T-cell (primary cell): ENCODE measurements at regions not wholly inside any gene's neighbourhood (a gene's known extent, or its start where the extent isn't known, plus 50 kb on each side); places are given as distances from the start of the nearest gene placed in this dataset.

Experiments
- ATAC-seq, 4 experiments: fragments of 200-7000 bp in 3 of 4; fragments of 150-1000 bp in 1 of 4; cut with Tn5 transposase; replicated peaks in 1 of 4; 1 replicate in 3 of 4; 2 replicates in 1 of 4; pipeline ENCODE4 v1.10.0; 2021; ENCODE audit warnings: moderate library complexity in 3 of 4, mild to moderate bottlenecking in 2 of 4, moderate number of reproducible peaks in 1 of 4
- CTCF ChIA-PET, 2 donors: fragments of 300-600 bp; sonication (Branson Sonifier 250); formaldehyde crosslinking; loops; one replicate each; lab custom pipeline; 2022; ENCODE audit warnings: antibody characterized with exemption in 2 of 2; lab: Charles Lee
- POLR2A ChIA-PET, 2 donors: fragments of 300-600 bp; sonication (Branson Sonifier 250); formaldehyde crosslinking; loops; one replicate each; lab custom pipeline; 2022; ENCODE audit warnings: antibody characterized with exemption in 2 of 2; lab: Charles Lee
- DNase-seq, 35 experiments: peaks; one replicate each; pipeline versions ENCODE4 v3.0.0 to v3.0.0-alpha.2; 2013 to 2023
- H3K27ac ChIP-seq: one replicate; pipeline ENCODE4 v1.5.1; 2013; ENCODE audit warnings: low read length
- H3K27me3 ChIP-seq, 2 experiments: replicated peaks in 1 of 2; 1 replicate in 1 of 2; 2 replicates in 1 of 2; pipeline versions ENCODE4 v1.6.1 to v1.7.0; 2013; ENCODE audit warnings: low read length in 1 of 2, mixed read lengths in 1 of 2; ENCODE audit not compliant: control insufficient read depth in 2 of 2, insufficient read depth in 2 of 2; ENCODE audit errors: extremely low read depth in 1 of 2
- H3K36me3 ChIP-seq, 2 donors: 1 replicate in 1 of 2; 2 replicates in 1 of 2; pipeline versions ENCODE4 v1.6.1 to v1.7.0; 2013; ENCODE audit warnings: low read length in 1 of 2; ENCODE audit not compliant: control insufficient read depth in 2 of 2, insufficient read depth in 1 of 2; ENCODE audit errors: extremely low read depth in 1 of 2
- H3K4me1 ChIP-seq, 2 experiments: 1 replicate in 1 of 2; 2 replicates in 1 of 2; pipeline versions ENCODE4 v1.6.1 to v1.7.0; 2013; ENCODE audit warnings: low read length in 2 of 2, mixed read lengths in 1 of 2; ENCODE audit not compliant: insufficient read depth in 2 of 2, control insufficient read depth in 1 of 2; ENCODE audit errors: extremely low read depth in 1 of 2
- H3K4me3 ChIP-seq, 2 donors: 1 replicate in 1 of 2; 2 replicates in 1 of 2; pipeline versions ENCODE4 v1.5.1 to v1.7.0; 2013; ENCODE audit warnings: mild to moderate bottlenecking in 2 of 2, low read length in 1 of 2, moderate library complexity in 1 of 2; ENCODE audit not compliant: control insufficient read depth in 1 of 2; ENCODE audit errors: extremely low read depth in 1 of 2
- H3K9me3 ChIP-seq: 2 replicates; pipeline ENCODE4 v1.7.0; 2013
- H3K27ac Mint-ChIP-seq, 2 donors: one replicate each; pipeline ENCODE4 v1.8.0; 2020 to 2021; ENCODE audit warnings: mild to moderate bottlenecking in 2 of 2, mixed read lengths in 2 of 2
- H3K27me3 Mint-ChIP-seq, 2 donors: one replicate each; pipeline ENCODE4 v1.8.0; 2021 to 2022; ENCODE audit warnings: mixed read lengths in 2 of 2
- H3K36me3 Mint-ChIP-seq: one replicate; pipeline ENCODE4 v1.8.0; 2021; ENCODE audit warnings: mixed read lengths
- H3K4me1 Mint-ChIP-seq, 3 donors: one replicate each; pipeline ENCODE4 v1.8.0; 2020 to 2022; ENCODE audit warnings: mixed read lengths in 3 of 3, mild to moderate bottlenecking in 1 of 3
- H3K4me3 Mint-ChIP-seq, 3 donors: one replicate each; pipeline ENCODE4 v1.8.0; 2020 to 2022; ENCODE audit warnings: mild to moderate bottlenecking in 3 of 3, mixed read lengths in 3 of 3, moderate library complexity in 3 of 3
- H3K9me3 Mint-ChIP-seq, 3 donors: one replicate each; pipeline ENCODE4 v1.8.0; 2020 to 2022; ENCODE audit warnings: mixed read lengths in 3 of 3
- WGBS: methylation state at CpG from one replicate; pipeline ENCODE4 v1.1.5; 2013; ENCODE audit warnings: missing lambda C conversion rate; ENCODE audit not compliant: insufficient coverage; 5-methylcytosine and 5-hydroxymethylcytosine counted together

GRCh38 chr13:21823949-21824348, 153.1 kb downstream of the FGF9 start:
- no peak overlapping the region for H3K27ac Mint-ChIP-seq
- H3K27me3 Mint-ChIP-seq: peaks cover 4 to 5% of the 10 kb centered on the region in 2 donors
- H3K4me3 ChIP-seq: no peak overlapping the region
- ATAC-seq (no peak), DNase-seq (no peak)
- POLR2A ChIA-PET: no interaction called here
- CTCF ChIA-PET: no interaction called here
- H3K36me3 ChIP-seq: no peaks in the 10 kb centered on the region
- peaks cover 0 to 4% of the 10 kb centered on the region in 2 experiments for H3K27me3 ChIP-seq
- no peak overlapping the region for H3K27ac ChIP-seq
- H3K4me1 Mint-ChIP-seq: no peaks in the 10 kb centered on the region
- H3K9me3 Mint-ChIP-seq: no peaks in the 10 kb centered on the region
- no peak overlapping the region for H3K4me3 Mint-ChIP-seq
- no peaks in the 10 kb centered on the region for H3K4me1 ChIP-seq
- no peaks in the 10 kb centered on the region for H3K9me3 ChIP-seq
- H3K36me3 Mint-ChIP-seq: no peaks in the 10 kb centered on the region
- no CpG with 5 or more reads among the region's 1 CpG for WGBS

GRCh38 chr13:21825186-21825585, 154.3 kb downstream of the FGF9 start:
- H3K36me3 ChIP-seq: no peaks in the 10 kb centered on the region
- ATAC-seq (no peak), DNase-seq (no peak)
- POLR2A ChIA-PET: no interaction called here
- H3K4me1 Mint-ChIP-seq: no peaks in the 10 kb centered on the region
- no peaks in the 10 kb centered on the region for H3K36me3 Mint-ChIP-seq
- no peaks in the 10 kb centered on the region for H3K9me3 ChIP-seq
- H3K27me3 ChIP-seq: peaks cover 0 to 4% of the 10 kb centered on the region in 2 experiments
- WGBS: 93% methylated on average over 4 of the region's 6 CpGs
- no peak overlapping the region for H3K27ac ChIP-seq
- no peak overlapping the region for H3K4me3 ChIP-seq
- no peak overlapping the region for H3K4me3 Mint-ChIP-seq
- H3K4me1 ChIP-seq: no peaks in the 10 kb centered on the region
- H3K27ac Mint-ChIP-seq: no peak overlapping the region
- peaks cover 4 to 5% of the 10 kb centered on the region in 2 donors for H3K27me3 Mint-ChIP-seq
- CTCF ChIA-PET: no interaction called here
- no peaks in the 10 kb centered on the region for H3K9me3 Mint-ChIP-seq

- H3K27me3 Mint-ChIP-seq: peaks cover 4 to 5% of the 10 kb centered on the region in 2 donors
- no peaks in the 10 kb centered on the region for H3K9me3 Mint-ChIP-seq
- no peak overlapping the region for H3K27ac Mint-ChIP-seq
- Histone ChIP-seq H3K9me3 (no peaks in the 10 kb centered on the region), H3K4me1 (no peaks in the 10 kb centered on the region), H3K36me3 (no peaks in the 10 kb centered on the region), H3K4me3 (no peak overlapping the region), H3K27me3 (peaks cover 0 to 4% of the 10 kb centered on the region in 2 experiments), H3K27ac (no peak overlapping the region)
- H3K36me3 Mint-ChIP-seq: no peaks in the 10 kb centered on the region
- no CpG with 5 or more reads among the region's 2 CpGs for WGBS
- no peaks in the 10 kb centered on the region for H3K4me1 Mint-ChIP-seq
- CTCF ChIA-PET: no interaction called here
- POLR2A ChIA-PET: no interaction called here
- ATAC-seq (no peak), DNase-seq (no peak)
- H3K4me3 Mint-ChIP-seq: no peak overlapping the region
Observed at GRCh38 chr13:21825801-21826200, 154.9 kb downstream of the FGF9 start.

GRCh38 chr13:21826214-21827015, 155.5 kb downstream of the FGF9 start:
- DNase-seq (no peak), ATAC-seq (no peak)
- H3K9me3 Mint-ChIP-seq: no peaks in the 10 kb centered on the region
- Histone ChIP-seq H3K4me1 (no peaks in the 10 kb centered on the region), H3K9me3 (no peaks in the 10 kb centered on the region), H3K36me3 (no peaks in the 10 kb centered on the region), H3K4me3 (no peak overlapping the region), H3K27ac (no peak overlapping the region), H3K27me3 (peaks cover 0 to 4% of the 10 kb centered on the region in 2 experiments)
- no peaks in the 10 kb centered on the region for H3K4me1 Mint-ChIP-seq
- no peak overlapping the region for H3K4me3 Mint-ChIP-seq
- no peaks in the 10 kb centered on the region for H3K36me3 Mint-ChIP-seq
- POLR2A ChIA-PET: interaction anchor here in 1 of 2 donors (0.5 kb wide), 1 partner anchor 127 kb away, joined by 3 read pairs; no protein-coding TSS in a partner anchor
- no CpG with 5 or more reads among the region's 3 CpGs for WGBS
- H3K27me3 Mint-ChIP-seq: peaks cover 5 to 6% of the 10 kb centered on the region in 2 donors
- H3K27ac Mint-ChIP-seq: no peak overlapping the region
- CTCF ChIA-PET: no interaction called here

GRCh38 chr13:21831654-21832324, 160.9 kb downstream of the FGF9 start:
- Mint-ChIP-seq H3K4me1 (no peaks in the 10 kb centered on the region), H3K36me3 (no peaks in the 10 kb centered on the region), H3K27me3 (peaks cover 5 to 6% of the 10 kb centered on the region in 2 donors), H3K27ac (no peak overlapping the region), H3K9me3 (peaks cover 0 to 4% (median 0%) of the 10 kb centered on the region in 3 donors), H3K4me3 (no peak overlapping the region)
- H3K4me3 ChIP-seq: no peak overlapping the region
- H3K36me3 ChIP-seq: no peaks in the 10 kb centered on the region
- whole genome bisulfite sequencing: 89% methylated on average over 5 of the region's 13 CpGs
- ATAC-seq: no peak
- CTCF ChIA-PET: no interaction called here
- H3K27me3 ChIP-seq: peaks cover 0 to 4% of the 10 kb centered on the region in 2 experiments
- H3K9me3 ChIP-seq: no peaks in the 10 kb centered on the region
- no peaks in the 10 kb centered on the region for H3K4me1 ChIP-seq
- H3K27ac ChIP-seq: no peak overlapping the region
- no peak for DNase-seq
- POLR2A ChIA-PET: no interaction called here

- Histone ChIP-seq H3K4me1 (no peaks in the 10 kb centered on the region), H3K9me3 (no peaks in the 10 kb centered on the region), H3K27ac (no peak overlapping the region), H3K4me3 (no peak overlapping the region), H3K36me3 (no peaks in the 10 kb centered on the region), H3K27me3 (no peaks in the 10 kb centered on the region)
- H3K9me3 Mint-ChIP-seq: peaks cover 0 to 4% (median 0%) of the 10 kb centered on the region in 3 donors
- ATAC-seq (no peak), DNase-seq (no peak)
- WGBS: 90% methylated on average over 4 of the region's 9 CpGs
- POLR2A ChIA-PET: no interaction called here
- H3K36me3 Mint-ChIP-seq: no peaks in the 10 kb centered on the region
- H3K27ac Mint-ChIP-seq: no peak overlapping the region
- no peak overlapping the region for H3K4me3 Mint-ChIP-seq
- H3K4me1 Mint-ChIP-seq: no peaks in the 10 kb centered on the region
- H3K27me3 Mint-ChIP-seq: peaks cover 0 to 1% of the 10 kb centered on the region in 2 donors
- CTCF ChIA-PET: no interaction called here
Observed at GRCh38 chr13:21833921-21834320, 163.0 kb downstream of the FGF9 start.
